ENCODE measurements at regions not wholly inside any gene's neighbourhood (a gene's known extent, or its start where the extent isn't known, plus 50 kb on each side); places are given as distances from the start of the nearest gene placed in this dataset.

DNA sequence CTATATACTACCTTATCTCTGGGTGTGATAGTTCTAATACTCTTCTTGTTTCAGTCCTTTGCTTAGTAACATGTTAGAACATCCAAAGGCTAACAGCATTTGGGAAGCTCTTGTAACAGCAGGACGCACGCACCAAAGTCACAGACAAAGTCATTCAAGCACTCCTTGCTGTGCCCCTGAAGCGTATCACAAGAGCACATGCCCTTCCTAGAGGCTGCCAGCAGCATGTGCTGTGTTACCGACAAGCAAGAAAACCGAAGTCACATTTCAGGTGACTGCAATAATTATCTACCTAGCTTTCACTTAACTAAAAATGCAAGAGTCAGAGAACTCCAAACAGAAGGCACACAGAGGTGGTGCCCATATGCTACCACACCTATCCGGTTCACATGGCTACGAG lies 194.1 kb downstream of the KLF12 start:
- Mint-ChIP-seq H3K4me3 (ENCODE audit: unreplicated experiment) (no peak overlapping the region), H3K27me3 (ENCODE audit: insufficient read depth, unreplicated experiment) (no peaks in the 10 kb centered on the region), H3K4me1 (ENCODE audit: low read depth, unreplicated experiment) (peaks cover 8% of the 10 kb centered on the region), H3K36me3 (ENCODE audit: insufficient read depth, unreplicated experiment) (no peaks in the 10 kb centered on the region), H3K27ac (ENCODE audit: unreplicated experiment) (no peak overlapping the region), H3K9me3 (ENCODE audit: unreplicated experiment) (no peaks in the 10 kb centered on the region)
- no peak for TF ChIP-seq CTCF (IDR thresholded peaks at IDR 0.05; ENCODE audit: insufficient read depth in 1 of 2, low read depth in 1 of 2, low read length in 1 of 2, severe bottlenecking in 1 of 2, unreplicated experiment in 1 of 2)
- no peaks in the 10 kb centered on the region for H3K36me3 ChIP-seq (ENCODE audit: control insufficient read depth, insufficient read depth, low read length)
- no peaks in the 10 kb centered on the region for H3K9me3 ChIP-seq
- BruUV-seq (replicated peaks) = no TSS peak
- H3K27me3 ChIP-seq (replicated peaks; ENCODE audit: control insufficient read depth, insufficient read depth, low read length) = no peaks in the 10 kb centered on the region
- intact Hi-C loops (cut with micrococcal nuclease; ENCODE audit: unreplicated experiment) = loop anchor here (10.0 kb wide), 1 partner anchor 195 kb away; the partner anchor contains the start of gene KLF12
- DNase-seq = no peak
- CTCF ChIA-PET = no interaction called here
- H3K4me1 ChIP-seq = no peaks in the 10 kb centered on the region
- POLR2A ChIA-PET = no interaction called here
- no peak overlapping the region for H3K4me3 ChIP-seq (ENCODE audit: low read depth, low read length)

DNA sequence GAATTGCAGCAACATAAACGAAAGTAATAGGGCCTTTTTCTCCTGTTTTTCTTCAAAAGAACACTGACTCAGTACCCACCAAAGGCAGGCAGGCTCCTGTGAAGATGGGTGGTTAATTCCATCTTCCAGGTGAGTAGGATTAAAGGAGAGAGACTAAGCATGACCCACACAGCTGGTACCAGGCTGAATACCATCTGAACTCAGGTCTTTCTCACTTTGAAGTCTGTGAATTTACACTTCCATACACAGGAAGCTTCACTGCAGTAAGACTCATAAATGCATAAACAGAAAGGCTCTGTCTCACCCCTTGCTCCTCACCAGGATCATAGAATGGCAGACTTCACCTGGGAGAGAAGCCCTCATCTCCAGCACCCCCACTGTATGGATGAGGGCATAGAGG lies 194.6 kb downstream of the KLF12 start:
- H3K4me3 ChIP-seq (ENCODE audit: low read depth, low read length) = no peak overlapping the region
- intact Hi-C loops (cut with micrococcal nuclease; ENCODE audit: unreplicated experiment) = loop anchor here (10.0 kb wide), 1 partner anchor 195 kb away; the partner anchor contains the start of gene KLF12
- POLR2A ChIA-PET = no interaction called here
- H3K4me1 ChIP-seq = no peaks in the 10 kb centered on the region
- no TSS peak for BruUV-seq (replicated peaks)
- TF ChIP-seq CTCF (IDR thresholded peaks at IDR 0.05; ENCODE audit: insufficient read depth in 1 of 2, low read depth in 1 of 2, low read length in 1 of 2, severe bottlenecking in 1 of 2, unreplicated experiment in 1 of 2) = no peak
- Mint-ChIP-seq H3K27me3 (ENCODE audit: insufficient read depth, unreplicated experiment) (no peaks in the 10 kb centered on the region), H3K36me3 (ENCODE audit: insufficient read depth, unreplicated experiment) (no peaks in the 10 kb centered on the region), H3K27ac (ENCODE audit: unreplicated experiment) (no peak overlapping the region), H3K4me1 (ENCODE audit: low read depth, unreplicated experiment) (peaks cover 8% of the 10 kb centered on the region), H3K4me3 (ENCODE audit: unreplicated experiment) (no peak overlapping the region), H3K9me3 (ENCODE audit: unreplicated experiment) (no peaks in the 10 kb centered on the region)
- CTCF ChIA-PET = no interaction called here
- no peaks in the 10 kb centered on the region for H3K9me3 ChIP-seq
- no peak for DNase-seq
- H3K27me3 ChIP-seq (replicated peaks; ENCODE audit: control insufficient read depth, insufficient read depth, low read length) = no peaks in the 10 kb centered on the region
- no peaks in the 10 kb centered on the region for H3K36me3 ChIP-seq (ENCODE audit: control insufficient read depth, insufficient read depth, low read length)

GRCh38 chr13:73939071-73939380 lies 195.2 kb downstream of the KLF12 start:
- intact Hi-C loops (cut with micrococcal nuclease; ENCODE audit: unreplicated experiment) = no loop called here
- H3K36me3 ChIP-seq (ENCODE audit: control insufficient read depth, insufficient read depth, low read length) = no peaks in the 10 kb centered on the region
- CTCF ChIA-PET = no interaction called here

More at GRCh38 chr13:73939071-73939380, 195.2 kb downstream of the KLF12 start:
- no peaks in the 10 kb centered on the region for H3K4me1 ChIP-seq
- H3K4me1 Mint-ChIP-seq (ENCODE audit: low read depth, unreplicated experiment) = peaks cover 14% of the 10 kb centered on the region
- TF ChIP-seq CTCF (IDR thresholded peaks at IDR 0.05; ENCODE audit: insufficient read depth in 1 of 2, low read depth in 1 of 2, low read length in 1 of 2, severe bottlenecking in 1 of 2, unreplicated experiment in 1 of 2) = no peak
- no peaks in the 10 kb centered on the region for H3K9me3 ChIP-seq
- no peaks in the 10 kb centered on the region for H3K27me3 Mint-ChIP-seq (ENCODE audit: insufficient read depth, unreplicated experiment)
- no peak overlapping the region for H3K4me3 Mint-ChIP-seq (ENCODE audit: unreplicated experiment)
- no peak for DNase-seq
- POLR2A ChIA-PET = no interaction called here
- H3K9me3 Mint-ChIP-seq (ENCODE audit: unreplicated experiment) = no peaks in the 10 kb centered on the region
- BruUV-seq (replicated peaks) = no TSS peak
- H3K27me3 ChIP-seq (replicated peaks; ENCODE audit: control insufficient read depth, insufficient read depth, low read length) = no peaks in the 10 kb centered on the region
- no peaks in the 10 kb centered on the region for H3K36me3 Mint-ChIP-seq (ENCODE audit: insufficient read depth, unreplicated experiment)
- H3K4me3 ChIP-seq (ENCODE audit: low read depth, low read length) = no peak overlapping the region
- no peak overlapping the region for H3K27ac Mint-ChIP-seq (ENCODE audit: unreplicated experiment)

All from Caco-2 (cell line).